ENCODE measurements at regions not wholly inside any gene's neighbourhood (a gene's known extent, or its start where the extent isn't known, plus 50 kb on each side); places are given as distances from the start of the nearest gene placed in this dataset.

DNA sequence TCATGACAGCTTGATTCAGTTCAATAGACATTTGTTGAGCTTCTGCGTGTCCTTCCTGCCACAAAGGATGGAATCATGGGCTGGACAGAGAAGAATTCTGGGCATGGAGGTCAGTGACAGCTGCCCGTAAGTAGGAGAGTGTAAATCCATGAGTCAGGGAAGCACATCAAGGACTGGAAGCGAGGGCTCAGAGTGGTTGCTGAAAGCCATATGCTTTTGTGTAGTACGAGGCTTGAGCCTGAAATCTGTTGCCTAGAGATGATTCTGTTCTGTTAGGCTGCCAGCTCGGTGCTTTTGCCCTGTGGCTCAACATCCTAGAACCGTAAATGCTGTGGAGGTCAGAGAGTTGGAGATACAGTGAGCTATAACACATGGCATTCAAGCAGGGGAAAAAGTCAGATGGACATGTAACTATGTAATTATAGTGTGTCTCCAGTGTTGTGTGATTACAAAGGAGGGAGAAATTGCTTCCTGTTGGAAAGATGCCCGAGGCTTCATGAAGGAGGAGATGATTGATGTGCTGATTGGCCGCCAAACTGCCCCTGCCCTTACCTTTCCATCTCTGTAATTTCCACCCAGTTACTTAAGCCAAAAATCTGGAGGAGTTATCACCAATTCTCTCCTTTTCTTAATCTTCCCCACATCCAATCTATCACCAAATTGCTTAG lies 92.8 kb upstream of the CACNA1E start:
- no peak for DNase-seq (ENCODE audit: extremely low read depth, low read depth)
- TF ChIP-seq, protein P1, sequence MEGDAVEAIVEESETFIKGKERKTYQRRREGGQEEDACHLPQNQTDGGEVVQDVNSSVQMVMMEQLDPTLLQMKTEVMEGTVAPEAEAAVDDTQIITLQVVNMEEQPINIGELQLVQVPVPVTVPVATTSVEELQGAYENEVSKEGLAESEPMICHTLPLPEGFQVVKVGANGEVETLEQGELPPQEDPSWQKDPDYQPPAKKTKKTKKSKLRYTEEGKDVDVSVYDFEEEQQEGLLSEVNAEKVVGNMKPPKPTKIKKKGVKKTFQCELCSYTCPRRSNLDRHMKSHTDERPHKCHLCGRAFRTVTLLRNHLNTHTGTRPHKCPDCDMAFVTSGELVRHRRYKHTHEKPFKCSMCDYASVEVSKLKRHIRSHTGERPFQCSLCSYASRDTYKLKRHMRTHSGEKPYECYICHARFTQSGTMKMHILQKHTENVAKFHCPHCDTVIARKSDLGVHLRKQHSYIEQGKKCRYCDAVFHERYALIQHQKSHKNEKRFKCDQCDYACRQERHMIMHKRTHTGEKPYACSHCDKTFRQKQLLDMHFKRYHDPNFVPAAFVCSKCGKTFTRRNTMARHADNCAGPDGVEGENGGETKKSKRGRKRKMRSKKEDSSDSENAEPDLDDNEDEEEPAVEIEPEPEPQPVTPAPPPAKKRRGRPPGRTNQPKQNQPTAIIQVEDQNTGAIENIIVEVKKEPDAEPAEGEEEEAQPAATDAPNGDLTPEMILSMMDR (IDR thresholded peaks at IDR 0.05; ENCODE audit: low read depth, low read length), result no peak

DNA sequence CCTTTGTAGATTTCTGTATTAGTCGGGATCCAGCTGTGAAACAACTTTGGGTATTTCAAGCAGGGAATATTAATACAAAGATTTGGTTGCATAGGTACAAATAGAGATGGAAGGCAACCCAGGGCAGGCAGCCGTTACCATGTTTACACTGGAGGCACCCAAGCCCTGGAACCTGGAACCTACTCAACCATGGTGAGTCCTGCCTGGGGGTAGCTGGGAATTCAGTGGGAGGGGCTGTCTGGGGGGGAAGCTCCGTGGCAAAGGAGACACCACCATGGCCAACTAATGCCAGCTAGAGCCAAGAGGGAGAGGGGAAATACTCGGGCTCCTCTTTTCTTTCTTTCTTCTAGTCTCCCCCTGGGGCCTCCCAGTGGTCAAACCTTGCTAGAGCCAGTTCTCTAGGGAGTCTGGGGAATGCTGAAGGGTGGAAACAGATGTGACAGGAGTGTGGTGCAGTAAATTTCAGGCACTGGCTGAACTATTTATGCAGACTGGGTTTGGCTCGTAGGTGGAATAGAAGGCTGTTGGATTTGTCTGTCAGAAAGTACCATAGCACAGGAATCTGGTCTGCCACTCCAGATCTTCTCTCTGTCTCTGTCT lies 91.9 kb upstream of the CACNA1E start:
- DNase-seq (ENCODE audit: extremely low read depth, low read depth), result no peak
- TF ChIP-seq, protein P1 (IDR thresholded peaks at IDR 0.05; ENCODE audit: low read depth, low read length), result no peak

DNA sequence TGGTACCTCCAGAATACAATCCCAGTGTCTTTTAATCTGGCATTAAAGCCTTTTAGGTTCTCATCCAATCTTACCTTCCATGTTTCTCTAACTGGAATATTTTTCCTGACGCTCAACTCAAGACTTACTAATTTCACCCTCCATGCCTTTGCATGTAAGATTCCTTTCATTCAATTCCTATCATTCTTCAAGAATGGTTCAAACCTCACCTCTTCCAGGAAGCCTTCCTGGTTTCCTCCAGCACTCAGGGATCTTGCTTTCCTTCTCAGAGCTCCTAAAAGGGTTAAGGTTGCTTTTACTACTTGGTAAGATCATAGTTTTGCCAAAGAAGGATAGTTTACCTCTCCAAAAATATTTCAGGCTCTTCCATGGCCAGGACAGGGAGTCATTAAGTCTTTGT lies 91.2 kb upstream of the CACNA1E start:
- DNase-seq (ENCODE audit: extremely low read depth, low read depth), result no peak
- TF ChIP-seq, protein P1 (IDR thresholded peaks at IDR 0.05; ENCODE audit: low read depth, low read length), result no peak

DNA sequence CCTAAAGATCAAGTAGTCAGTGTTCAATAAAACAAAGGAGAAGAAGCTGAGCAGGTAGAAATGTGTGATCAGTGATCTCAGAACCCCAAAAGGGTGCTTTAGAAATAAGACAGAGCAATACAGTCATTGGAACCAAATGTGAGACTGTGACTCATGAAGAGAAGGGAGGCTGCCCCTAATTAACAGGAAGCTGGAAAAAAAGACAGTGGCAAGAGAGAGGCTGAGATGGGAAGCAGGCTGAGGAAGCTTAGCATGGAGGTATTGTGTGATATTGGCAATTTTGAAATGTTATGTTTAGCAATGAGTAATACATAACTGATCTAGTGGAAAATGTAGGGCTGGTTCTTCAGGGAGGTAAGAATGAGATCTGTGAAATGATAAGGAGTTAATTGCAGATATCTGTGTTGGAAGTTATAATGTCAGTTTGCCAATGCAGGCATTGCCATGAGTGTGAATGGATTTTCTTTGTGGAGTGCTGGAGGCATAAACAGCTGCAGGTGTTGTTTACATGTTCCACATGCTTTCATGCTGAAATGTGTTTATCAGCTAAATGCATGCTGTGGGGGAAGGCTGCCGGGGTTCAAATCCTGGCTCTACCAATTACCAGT lies 90.6 kb upstream of the CACNA1E start:
- TF ChIP-seq, protein P1 (IDR thresholded peaks at IDR 0.05; ENCODE audit: low read depth, low read length), result no peak
- DNase-seq (ENCODE audit: extremely low read depth, low read depth), result no peak

DNA sequence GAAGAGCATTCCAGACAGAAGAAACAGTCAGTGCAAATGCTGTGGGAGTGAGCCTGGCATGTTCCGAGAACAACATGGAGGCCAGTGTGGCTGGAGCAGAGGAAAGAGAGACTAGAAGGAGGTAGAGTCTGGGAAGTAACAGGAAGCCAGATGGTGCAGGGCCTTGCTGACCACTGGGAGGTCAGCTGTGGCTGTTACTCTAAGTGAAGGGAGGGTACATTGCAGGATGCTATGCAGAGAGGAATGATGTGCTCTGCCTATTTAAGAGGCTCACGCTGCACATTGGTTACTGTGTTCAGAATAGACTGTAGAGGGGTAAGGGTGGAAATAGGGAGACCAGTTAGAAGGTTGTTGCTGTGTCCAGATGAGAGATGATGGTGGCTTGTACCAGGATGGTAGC lies 88.6 kb upstream of the CACNA1E start:
- DNase-seq (ENCODE audit: extremely low read depth, low read depth), result no peak
- TF ChIP-seq, protein P1 (IDR thresholded peaks at IDR 0.05; ENCODE audit: low read depth, low read length), result no peak

DNA sequence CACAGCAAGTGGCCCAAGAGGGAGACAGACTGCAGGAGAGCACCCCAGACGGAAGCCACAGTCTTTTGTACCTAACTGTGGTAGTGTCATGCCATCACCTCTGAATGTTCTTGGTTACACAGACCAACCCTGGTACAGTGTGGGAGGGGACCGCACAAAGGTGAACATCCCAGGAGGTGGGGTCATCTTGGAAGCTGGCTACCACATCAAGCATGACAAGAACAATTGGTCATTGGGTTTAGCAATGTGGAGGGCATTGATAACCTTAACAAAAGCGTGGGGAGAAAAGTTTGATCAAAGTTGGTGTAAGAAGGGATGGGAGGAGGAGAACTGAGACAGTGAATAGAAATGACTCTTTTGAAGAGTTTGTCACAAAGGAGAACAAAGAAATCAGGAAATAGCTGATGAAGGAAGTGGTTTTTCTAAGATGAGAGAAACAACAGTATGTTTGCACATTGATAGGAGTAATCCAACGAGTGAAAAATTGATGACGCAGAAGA lies 87.1 kb upstream of the CACNA1E start:
- TF ChIP-seq, protein P1 (IDR thresholded peaks at IDR 0.05; ENCODE audit: low read depth, low read length), result no peak
- no peak for DNase-seq (ENCODE audit: extremely low read depth, low read depth)

DNA sequence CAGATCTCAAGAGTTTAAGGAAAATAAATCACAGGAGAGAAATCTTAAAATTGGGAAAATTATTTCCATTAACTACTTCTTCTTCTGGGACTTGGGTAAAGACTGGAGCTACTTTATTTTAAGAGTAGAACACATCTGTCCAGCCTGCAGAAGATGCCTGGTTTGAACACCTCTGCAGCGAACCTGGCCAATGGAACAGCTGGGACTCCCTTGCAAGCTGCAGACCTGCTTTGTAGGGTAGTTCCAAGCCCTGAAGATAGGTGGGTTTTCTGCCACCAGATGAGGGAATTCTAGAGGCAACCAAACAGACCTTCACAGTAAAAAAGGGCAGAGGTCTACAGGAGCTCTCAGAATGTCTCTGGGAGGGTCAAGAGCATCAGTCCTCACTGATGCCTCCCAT lies 86.5 kb upstream of the CACNA1E start:
- DNase-seq (ENCODE audit: extremely low read depth, low read depth), result no peak
- TF ChIP-seq, protein P1 (IDR thresholded peaks at IDR 0.05; ENCODE audit: low read depth, low read length), result no peak
